GM12874 (cell line): ENCODE measurements at regions not wholly inside any gene's neighbourhood (a gene's known extent, or its start where the extent isn't known, plus 50 kb on each side); places are given as distances from the start of the nearest gene placed in this dataset.

Experiments
- TF ChIP-seq, protein P1 (sequence below): IDR thresholded peaks from 2 replicates; pipeline ENCODE4 v1.5.1; 2011; ENCODE audit warnings: low read depth, mild to moderate bottlenecking, control low read depth, low read length, moderate library complexity; ENCODE audit not compliant: insufficient read depth

DNA sequence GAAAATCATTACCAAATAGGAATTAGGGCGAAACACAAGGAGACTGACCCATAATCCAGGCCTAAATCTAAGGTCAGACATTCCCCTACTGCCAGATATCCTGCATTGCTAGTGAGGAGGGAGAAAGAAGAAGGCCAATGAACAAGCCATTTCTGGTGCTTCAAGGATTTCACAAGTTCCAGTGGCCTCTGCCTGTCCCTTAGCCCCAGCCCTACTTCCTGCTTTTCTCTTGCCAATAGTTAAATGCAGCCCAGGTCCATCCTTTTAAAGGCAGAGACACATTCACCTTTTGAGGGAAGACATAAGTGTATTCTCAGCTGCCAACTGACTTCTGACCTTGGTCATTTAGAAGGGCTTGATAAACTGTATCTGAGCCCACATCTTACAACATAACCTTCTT lies 135.8 kb downstream of the ZNF621 start:
- TF ChIP-seq, protein P1, sequence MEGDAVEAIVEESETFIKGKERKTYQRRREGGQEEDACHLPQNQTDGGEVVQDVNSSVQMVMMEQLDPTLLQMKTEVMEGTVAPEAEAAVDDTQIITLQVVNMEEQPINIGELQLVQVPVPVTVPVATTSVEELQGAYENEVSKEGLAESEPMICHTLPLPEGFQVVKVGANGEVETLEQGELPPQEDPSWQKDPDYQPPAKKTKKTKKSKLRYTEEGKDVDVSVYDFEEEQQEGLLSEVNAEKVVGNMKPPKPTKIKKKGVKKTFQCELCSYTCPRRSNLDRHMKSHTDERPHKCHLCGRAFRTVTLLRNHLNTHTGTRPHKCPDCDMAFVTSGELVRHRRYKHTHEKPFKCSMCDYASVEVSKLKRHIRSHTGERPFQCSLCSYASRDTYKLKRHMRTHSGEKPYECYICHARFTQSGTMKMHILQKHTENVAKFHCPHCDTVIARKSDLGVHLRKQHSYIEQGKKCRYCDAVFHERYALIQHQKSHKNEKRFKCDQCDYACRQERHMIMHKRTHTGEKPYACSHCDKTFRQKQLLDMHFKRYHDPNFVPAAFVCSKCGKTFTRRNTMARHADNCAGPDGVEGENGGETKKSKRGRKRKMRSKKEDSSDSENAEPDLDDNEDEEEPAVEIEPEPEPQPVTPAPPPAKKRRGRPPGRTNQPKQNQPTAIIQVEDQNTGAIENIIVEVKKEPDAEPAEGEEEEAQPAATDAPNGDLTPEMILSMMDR, result no peak

DNA sequence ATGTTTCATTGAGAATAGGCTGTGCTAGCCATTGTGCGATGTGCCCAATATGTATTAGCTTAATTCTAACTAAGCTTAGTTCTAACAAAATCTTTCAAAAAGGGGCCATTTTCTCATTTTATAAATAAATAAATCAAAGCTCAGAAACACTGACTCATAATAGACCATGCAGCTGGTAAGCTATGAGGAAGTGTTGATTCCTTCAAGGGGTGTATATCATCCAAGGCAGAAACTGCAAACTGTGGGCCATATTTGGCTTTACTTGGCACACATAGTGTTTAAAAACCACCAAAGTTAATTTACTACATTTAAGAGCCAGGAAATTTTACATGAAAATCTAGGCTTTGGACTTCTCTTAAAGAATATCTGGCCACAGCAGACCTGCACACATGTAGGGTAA lies 136.5 kb downstream of the ZNF621 start:
- TF ChIP-seq, protein P1, result no peak

DNA sequence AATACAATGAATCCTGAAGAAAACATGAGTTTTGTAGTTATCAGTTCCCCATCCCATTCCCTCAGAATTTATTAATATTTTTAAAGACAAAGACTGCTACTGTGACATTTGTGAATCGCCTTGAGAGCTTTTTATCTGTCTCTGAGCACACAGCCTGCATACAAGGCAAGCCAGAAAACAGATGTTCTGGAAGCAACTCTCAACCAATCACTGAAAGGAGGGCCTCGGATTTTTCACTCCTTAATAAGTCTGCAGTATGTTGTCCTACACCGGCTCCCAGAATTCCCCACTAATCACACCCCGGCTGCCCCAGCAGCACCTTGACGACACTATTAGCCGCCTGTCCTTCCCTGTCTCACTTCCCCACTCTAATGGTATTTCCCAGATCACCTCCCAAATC lies 138.5 kb downstream of the ZNF621 start:
- TF ChIP-seq, protein P1, result no peak

DNA sequence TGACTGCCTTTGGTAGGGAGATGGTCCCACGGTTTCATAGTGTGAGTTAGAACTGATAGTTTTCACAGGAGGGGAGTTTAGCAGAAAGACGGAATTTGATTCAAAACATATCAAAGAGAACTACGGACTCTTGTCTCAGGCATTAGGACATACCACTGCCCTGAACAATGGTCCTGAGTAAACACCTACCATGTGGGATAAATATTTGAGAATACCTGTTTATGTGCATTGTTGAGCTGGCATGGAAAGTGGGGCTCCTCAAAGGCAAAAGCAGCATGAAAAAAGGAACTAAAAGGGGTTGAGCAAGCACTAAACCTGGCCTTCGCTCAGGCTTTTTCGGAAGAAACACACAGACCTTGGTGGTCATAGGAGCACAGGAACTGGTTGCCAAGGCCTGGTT lies 144.4 kb downstream of the ZNF621 start:
- TF ChIP-seq, protein P1, result no peak

DNA sequence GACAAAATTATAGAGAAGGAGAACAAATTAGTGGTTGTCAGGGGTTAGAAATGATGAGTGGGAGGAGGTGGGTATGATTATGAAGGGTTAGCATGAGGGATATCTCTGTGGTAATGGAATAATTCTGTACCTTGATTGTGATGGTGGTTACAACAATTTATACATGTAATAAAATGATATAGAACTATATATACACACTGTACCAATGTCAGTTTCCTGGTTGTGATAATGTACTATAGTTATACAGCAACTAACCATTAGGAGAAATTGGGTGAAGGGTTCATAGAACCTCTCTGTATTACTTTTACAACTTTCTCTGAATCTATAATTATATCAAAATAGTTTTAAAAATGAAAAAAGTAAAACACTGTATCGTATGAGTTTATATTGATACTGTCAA lies 148.1 kb downstream of the ZNF621 start:
- TF ChIP-seq, protein P1, result no peak

DNA sequence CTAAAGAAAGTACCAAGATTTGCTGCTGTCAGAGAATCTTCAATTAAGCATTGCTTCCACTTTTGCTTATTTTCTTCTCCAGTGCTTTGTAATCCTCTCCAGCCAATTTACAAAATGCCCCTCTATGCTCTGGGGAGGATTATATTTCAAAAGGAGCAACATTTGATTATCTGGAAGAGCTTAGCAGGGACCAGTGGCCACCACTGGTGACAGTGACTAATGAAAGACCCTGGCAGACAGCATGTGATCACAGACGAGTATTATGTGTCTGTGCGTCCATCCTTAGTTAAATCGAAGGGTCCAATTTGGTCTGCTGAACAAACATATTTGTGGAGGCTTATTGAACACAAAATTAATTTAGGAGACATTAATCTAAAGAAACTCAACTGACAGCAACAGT lies 152.6 kb downstream of the ZNF621 start:
- TF ChIP-seq, protein P1, result no peak

DNA sequence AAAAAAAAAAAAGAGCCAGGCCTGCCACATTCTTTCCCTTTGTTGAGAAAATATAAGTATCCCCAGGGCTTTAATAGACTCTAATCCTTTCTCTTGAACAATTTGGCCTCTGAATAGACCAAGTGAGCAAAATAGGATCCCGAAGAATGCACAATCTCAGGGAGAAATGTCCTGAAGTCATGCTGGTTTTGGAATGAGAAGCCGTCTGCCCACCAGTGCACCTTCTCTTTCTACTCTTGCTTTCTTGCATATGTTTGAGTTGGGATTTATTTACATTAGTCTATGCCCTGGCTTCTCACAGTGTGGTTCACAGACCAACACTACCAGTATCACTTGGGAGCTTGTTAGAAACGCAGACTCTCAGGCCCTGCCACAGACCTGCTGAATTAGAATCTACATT lies 153.0 kb downstream of the ZNF621 start:
- TF ChIP-seq, protein P1, result no peak

DNA sequence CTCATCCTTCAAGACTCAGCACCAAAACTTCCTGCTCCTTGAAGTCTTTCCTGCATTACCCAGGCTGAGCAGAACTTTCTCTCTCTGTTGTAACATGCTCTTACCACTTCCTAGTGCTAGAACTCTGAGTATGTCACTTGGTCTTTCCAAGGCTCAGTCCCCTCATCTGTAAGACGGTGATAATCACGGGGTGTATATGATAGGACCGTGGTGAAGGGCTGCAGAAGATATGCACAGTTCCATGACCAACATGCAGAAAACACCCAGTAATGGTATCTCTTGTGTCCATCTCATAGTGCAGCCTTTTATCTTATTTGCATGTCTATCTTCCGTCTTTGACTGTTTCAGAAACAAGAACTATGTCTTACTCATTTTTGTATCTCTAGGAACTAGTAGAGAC lies 154.5 kb downstream of the ZNF621 start:
- TF ChIP-seq, protein P1, result no peak
